GM12864 (cell line): ENCODE measurements at regions not wholly inside any gene's neighbourhood (a gene's known extent, or its start where the extent isn't known, plus 50 kb on each side); places are given as distances from the start of the nearest gene placed in this dataset.
A peak's percentile ranks its signal among the peaks of the same experiment; 100 is the strongest.

Experiments
- DNase-seq: peaks from one replicate; pipeline ENCODE4 v3.0.0-alpha.2; 2011; ENCODE audit warnings: low read depth
- H3K4me3 ChIP-seq: 2 replicates; pipeline ENCODE4 v1.5.1; 2011; ENCODE audit warnings: mild to moderate bottlenecking, low read depth, low read length, control low read depth
- CTCF ChIP-seq: IDR thresholded peaks from 2 replicates; pipeline ENCODE4 v1.5.1; 2011; ENCODE audit warnings: low read depth, mild to moderate bottlenecking, moderate library complexity, low read length, control low read depth, inconsistent platforms; ENCODE audit errors: missing control alignments

GRCh38 chr5:6279607-6280006 lies 98.7 kb downstream of the MED10 start:
- DNase-seq, result no peak
- H3K4me3 ChIP-seq, result no peak overlapping the region
- no peak for TF ChIP-seq CTCF

GRCh38 chr5:6274846-6275543 lies 103.4 kb downstream of the MED10 start:
- DNase-seq, result peak; percentile 39
- H3K4me3 ChIP-seq, result no peak overlapping the region
- no peak for TF ChIP-seq CTCF

- H3K4me3 ChIP-seq, result no peak overlapping the region
- TF ChIP-seq CTCF, result no peak
- no peak for DNase-seq
Observed at GRCh38 chr5:6273749-6274148, 104.6 kb downstream of the MED10 start.

- H3K4me3 ChIP-seq, result no peak overlapping the region
- peak; percentile 46 for DNase-seq
- no peak for TF ChIP-seq CTCF
Observed at GRCh38 chr5:6273090-6273735, 105.1 kb downstream of the MED10 start.

- no peak overlapping the region for H3K4me3 ChIP-seq
- DNase-seq, result no peak
- no peak for TF ChIP-seq CTCF
Observed at GRCh38 chr5:6269925-6270324, 108.4 kb downstream of the MED10 start.

GRCh38 chr5:6266671-6267197 lies 111.6 kb downstream of the MED10 start:
- no peak for TF ChIP-seq CTCF
- H3K4me3 ChIP-seq, result no peak overlapping the region

More at GRCh38 chr5:6266671-6267197, 111.6 kb downstream of the MED10 start:
- no peak for DNase-seq
